CD14-positive monocyte (primary cell): ENCODE measurements at regions not wholly inside any gene's neighbourhood (a gene's known extent, or its start where the extent isn't known, plus 50 kb on each side); places are given as distances from the start of the nearest gene placed in this dataset.

ENCODE experiments used
- DNase-seq, 3 donors: peaks; one replicate each; pipeline ENCODE4 v3.0.0-alpha.2; 2011 to 2022
- H2AFZ ChIP-seq: 2 replicates; pipeline ENCODE4 v1.6.0; 2012; ENCODE audit warnings: mild to moderate bottlenecking, low read depth, low read length, inconsistent platforms; ENCODE audit not compliant: insufficient read depth, poor library complexity, severe bottlenecking
- H3K27ac ChIP-seq, 2 donors: 1 replicate in 1 of 2; 2 replicates in 1 of 2; pipeline ENCODE4 v1.5.1; 2012 to 2013; ENCODE audit warnings: low read length in 2 of 2, control low read depth in 1 of 2, inconsistent platforms in 1 of 2, low read depth in 1 of 2, mild to moderate bottlenecking in 1 of 2
- H3K27me3 ChIP-seq, 2 donors: one replicate each; pipeline versions ENCODE4 v1.6.0 to v1.6.1; 2011 to 2013; ENCODE audit warnings: low read length in 2 of 2; ENCODE audit not compliant: control insufficient read depth in 2 of 2, insufficient read depth in 2 of 2
- H3K36me3 ChIP-seq, 2 donors: replicated peaks in 1 of 2; 1 replicate in 1 of 2; 2 replicates in 1 of 2; pipeline versions ENCODE4 v1.5.1 to v1.6.1; 2012 to 2013; ENCODE audit warnings: low read length in 2 of 2, control low read depth in 1 of 2, inconsistent platforms in 1 of 2, mild to moderate bottlenecking in 1 of 2; ENCODE audit not compliant: insufficient read depth in 2 of 2, control insufficient read depth in 1 of 2
- H3K4me1 ChIP-seq, 2 donors: 1 replicate in 1 of 2; 2 replicates in 1 of 2; pipeline versions ENCODE4 v1.5.1 to v1.6.1; 2012 to 2013; ENCODE audit warnings: low read length in 2 of 2, control low read depth in 1 of 2, inconsistent platforms in 1 of 2, mild to moderate bottlenecking in 1 of 2, moderate library complexity in 1 of 2; ENCODE audit not compliant: insufficient read depth in 2 of 2, control insufficient read depth in 1 of 2
- H3K4me2 ChIP-seq: replicated peaks from 2 replicates; pipeline ENCODE3; 2012; ENCODE audit warnings: low read length, moderate library complexity, mild to moderate bottlenecking; ENCODE audit not compliant: poor library complexity, severe bottlenecking; ENCODE audit errors: extremely low read depth
- H3K4me3 ChIP-seq, 3 experiments: fragments of 200-600 bp in 1 of 3; sonication (generic) in 1 of 3; replicated peaks in 1 of 3; 1 replicate in 2 of 3; 2 replicates in 1 of 3; pipeline ENCODE4 v1.5.1; 2011 to 2013; ENCODE audit warnings: low read length in 3 of 3, mild to moderate bottlenecking in 3 of 3, control low read depth in 2 of 3, low read depth in 2 of 3, inconsistent platforms in 1 of 3, moderate library complexity in 1 of 3
- H3K79me2 ChIP-seq: 2 replicates; pipeline ENCODE4 v1.6.0; 2012; ENCODE audit warnings: mild to moderate bottlenecking, control low read depth, inconsistent platforms, low read length, moderate library complexity; ENCODE audit not compliant: insufficient read depth
- H3K9ac ChIP-seq: 2 replicates; pipeline ENCODE4 v1.6.0; 2017; ENCODE audit warnings: low read length, mild to moderate bottlenecking; ENCODE audit not compliant: insufficient read depth, poor library complexity, severe bottlenecking
- H3K9me3 ChIP-seq, 2 donors: replicated peaks in 1 of 2; 1 replicate in 1 of 2; 2 replicates in 1 of 2; pipeline versions ENCODE4 v1.5.1 to v1.6.1; 2012 to 2013; ENCODE audit warnings: low read length in 2 of 2, control low read depth in 1 of 2; ENCODE audit not compliant: control insufficient read depth in 1 of 2, insufficient read depth in 1 of 2
- H4K20me1 ChIP-seq: 2 replicates; pipeline ENCODE4 v1.6.0; 2012; ENCODE audit warnings: mild to moderate bottlenecking, low read length, control low read depth, moderate library complexity; ENCODE audit not compliant: insufficient read depth
- H3K27ac Mint-ChIP-seq, 7 donors: one replicate each; pipeline ENCODE4 v1.8.0; 2020; ENCODE audit warnings: mild to moderate bottlenecking in 7 of 7, mixed read lengths in 7 of 7, moderate library complexity in 6 of 7, inconsistent platforms in 2 of 7
- H3K27me3 Mint-ChIP-seq, 3 donors: one replicate each; pipeline ENCODE4 v1.8.0; 2021 to 2022; ENCODE audit warnings: low read depth in 3 of 3, mild to moderate bottlenecking in 3 of 3, mixed read lengths in 3 of 3, moderate library complexity in 3 of 3, inconsistent platforms in 1 of 3
- H3K36me3 Mint-ChIP-seq, 2 donors: one replicate each; pipeline ENCODE4 v1.8.0; 2020; ENCODE audit warnings: mixed read lengths in 2 of 2, inconsistent platforms in 1 of 2, mild to moderate bottlenecking in 1 of 2
- H3K4me1 Mint-ChIP-seq: one replicate; pipeline ENCODE4 v1.8.0; 2020; ENCODE audit warnings: mild to moderate bottlenecking, mixed read lengths
- H3K4me3 Mint-ChIP-seq, 2 donors: one replicate each; pipeline ENCODE4 v1.8.0; 2020; ENCODE audit warnings: mild to moderate bottlenecking in 2 of 2, mixed read lengths in 2 of 2, moderate library complexity in 1 of 2
- H3K9me3 Mint-ChIP-seq, 7 donors: one replicate each; pipeline ENCODE4 v1.8.0; 2020 to 2022; ENCODE audit warnings: mixed read lengths in 7 of 7, mild to moderate bottlenecking in 6 of 7, moderate library complexity in 6 of 7, inconsistent platforms in 2 of 7
- WGBS: methylation state at CpG from one replicate; pipeline ENCODE4 v1.1.5; 2013; ENCODE audit warnings: missing lambda C conversion rate; ENCODE audit not compliant: insufficient coverage; 5-methylcytosine and 5-hydroxymethylcytosine counted together
- intact Hi-C, 2 donors: fragments of 100-400 bp; cut with micrococcal nuclease; formaldehyde crosslinking; loops; one replicate each; pipeline versions ENCODE4 v1.15.0 to v1.15.1; 2023
- TF ChIP-seq, protein P1 (sequence below): fragments of 200-600 bp; IDR thresholded peaks from one replicate; pipeline ENCODE4 v1.8.0; 2022; ENCODE audit warnings: antibody characterized with exemption, mild to moderate bottlenecking

DNA sequence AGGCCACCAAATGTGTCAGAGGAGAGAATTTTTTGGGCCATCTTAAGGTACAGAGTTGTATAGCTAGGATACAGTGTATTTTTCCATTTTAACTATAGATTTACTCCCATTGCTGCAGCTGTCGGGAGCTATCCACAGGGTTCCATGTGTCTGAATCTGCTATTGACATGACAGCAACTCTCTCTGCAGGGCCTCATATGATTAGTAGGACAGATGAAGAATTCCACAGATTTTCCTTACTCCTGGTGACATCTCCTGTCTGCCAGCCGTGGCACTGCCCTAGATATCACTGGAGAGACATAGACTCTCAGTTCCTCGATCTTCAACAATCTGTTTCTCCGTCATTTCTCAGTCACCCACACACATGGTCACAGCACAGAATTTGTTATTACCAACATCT, 86.5 kb downstream of the SPCS3 start:
- intact Hi-C loops, result no loop called here
- TF ChIP-seq, protein P1, sequence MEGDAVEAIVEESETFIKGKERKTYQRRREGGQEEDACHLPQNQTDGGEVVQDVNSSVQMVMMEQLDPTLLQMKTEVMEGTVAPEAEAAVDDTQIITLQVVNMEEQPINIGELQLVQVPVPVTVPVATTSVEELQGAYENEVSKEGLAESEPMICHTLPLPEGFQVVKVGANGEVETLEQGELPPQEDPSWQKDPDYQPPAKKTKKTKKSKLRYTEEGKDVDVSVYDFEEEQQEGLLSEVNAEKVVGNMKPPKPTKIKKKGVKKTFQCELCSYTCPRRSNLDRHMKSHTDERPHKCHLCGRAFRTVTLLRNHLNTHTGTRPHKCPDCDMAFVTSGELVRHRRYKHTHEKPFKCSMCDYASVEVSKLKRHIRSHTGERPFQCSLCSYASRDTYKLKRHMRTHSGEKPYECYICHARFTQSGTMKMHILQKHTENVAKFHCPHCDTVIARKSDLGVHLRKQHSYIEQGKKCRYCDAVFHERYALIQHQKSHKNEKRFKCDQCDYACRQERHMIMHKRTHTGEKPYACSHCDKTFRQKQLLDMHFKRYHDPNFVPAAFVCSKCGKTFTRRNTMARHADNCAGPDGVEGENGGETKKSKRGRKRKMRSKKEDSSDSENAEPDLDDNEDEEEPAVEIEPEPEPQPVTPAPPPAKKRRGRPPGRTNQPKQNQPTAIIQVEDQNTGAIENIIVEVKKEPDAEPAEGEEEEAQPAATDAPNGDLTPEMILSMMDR, result no peak
- no peak overlapping the region for H3K4me3 Mint-ChIP-seq
- Histone ChIP-seq H3K9ac (no peak overlapping the region), H3K27me3 (no peaks in the 10 kb centered on the region), H3K4me1 (no peaks in the 10 kb centered on the region), H4K20me1 (no peaks in the 10 kb centered on the region), H3K36me3 (no peaks in the 10 kb centered on the region), H3K4me2 (no peak overlapping the region), H3K27ac (no peak overlapping the region), H2AFZ (no peak overlapping the region), H3K79me2 (no peaks in the 10 kb centered on the region), H3K4me3 (no peak overlapping the region), H3K9me3 (peaks cover 0 to 3% of the 10 kb centered on the region in 2 donors)
- WGBS, result 91% methylated on average over 3 of the region's 4 CpGs
- no peak overlapping the region for H3K27ac Mint-ChIP-seq
- DNase-seq, result no peak
- H3K27me3 Mint-ChIP-seq, result no peaks in the 10 kb centered on the region
- H3K4me1 Mint-ChIP-seq, result no peaks in the 10 kb centered on the region
- no peaks in the 10 kb centered on the region for H3K36me3 Mint-ChIP-seq
- H3K9me3 Mint-ChIP-seq, result peaks cover 0 to 4% (median 2%) of the 10 kb centered on the region in 7 donors

DNA sequence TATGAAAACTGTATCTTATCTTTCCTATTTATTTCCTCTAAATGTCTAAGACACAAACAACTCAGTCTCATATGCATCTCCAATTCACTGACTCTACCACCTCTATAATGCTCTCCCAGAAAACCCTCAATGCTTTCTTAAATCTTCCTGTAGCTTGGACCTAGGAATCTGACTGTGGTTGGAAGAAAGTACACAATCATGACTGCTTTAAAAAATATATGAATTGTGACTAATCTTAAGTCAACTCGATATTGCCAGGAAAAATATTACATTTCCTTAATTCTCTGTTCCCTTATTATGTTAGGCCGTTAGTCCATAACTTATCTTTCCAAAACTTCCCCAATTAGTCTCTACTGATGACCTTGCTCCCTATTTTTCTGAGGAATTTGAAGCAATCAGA, 87.0 kb downstream of the SPCS3 start:
- WGBS, result 100% methylated on average over 1 of the region's 2 CpGs
- no peaks in the 10 kb centered on the region for H3K27me3 ChIP-seq
- H3K4me3 Mint-ChIP-seq, result no peak overlapping the region
- no peak overlapping the region for H3K27ac Mint-ChIP-seq
- no peaks in the 10 kb centered on the region for H3K4me1 Mint-ChIP-seq
- H3K36me3 Mint-ChIP-seq, result no peaks in the 10 kb centered on the region
- H3K27me3 Mint-ChIP-seq, result no peaks in the 10 kb centered on the region
- no peaks in the 10 kb centered on the region for H4K20me1 ChIP-seq
- intact Hi-C loops, result no loop called here
- H3K4me2 ChIP-seq, result no peak overlapping the region
- no peak for DNase-seq
- no peak overlapping the region for H2AFZ ChIP-seq
- H3K79me2 ChIP-seq, result no peaks in the 10 kb centered on the region
- peaks cover 0 to 3% of the 10 kb centered on the region in 2 donors for H3K9me3 ChIP-seq
- H3K27ac ChIP-seq, result no peak overlapping the region
- H3K4me3 ChIP-seq, result no peak overlapping the region
- TF ChIP-seq, protein P1, result no peak
- no peaks in the 10 kb centered on the region for H3K36me3 ChIP-seq
- H3K9me3 Mint-ChIP-seq, result peaks cover 0 to 6% (median 3%) of the 10 kb centered on the region in 7 donors
- no peak overlapping the region for H3K9ac ChIP-seq
- H3K4me1 ChIP-seq, result no peaks in the 10 kb centered on the region
